SK-N-MC (cell line): ENCODE measurements at regions not wholly inside any gene's neighbourhood (a gene's known extent, or its start where the extent isn't known, plus 50 kb on each side); places are given as distances from the start of the nearest gene placed in this dataset.
"Not testable (repeated sequence)": the region's sequence is repeated elsewhere in the genome, so short reads cannot be mapped to it uniquely, and the experiment has no call there.

Experiments used
- EZH2 ChIP-seq: fragments of 200-600 bp; sonication (generic); IDR thresholded peaks from one replicate; pipeline ENCODE4 v1.6.1; 2017; ENCODE audit warnings: antibody characterized with exemption
- FOXP2 ChIP-seq: optimal IDR thresholded peaks from 2 replicates; pipeline ENCODE3; 2011; ENCODE audit warnings: mild to moderate bottlenecking, moderate library complexity; ENCODE audit not compliant: insufficient read depth; ENCODE audit errors: extremely low read length, control extremely low read depth
- POLR2AphosphoS5 ChIP-seq: IDR thresholded peaks from 2 replicates; pipeline ENCODE4 v1.6.1; 2012; ENCODE audit warnings: mild to moderate bottlenecking, low read depth, low read length, borderline replicate concordance

DNA sequence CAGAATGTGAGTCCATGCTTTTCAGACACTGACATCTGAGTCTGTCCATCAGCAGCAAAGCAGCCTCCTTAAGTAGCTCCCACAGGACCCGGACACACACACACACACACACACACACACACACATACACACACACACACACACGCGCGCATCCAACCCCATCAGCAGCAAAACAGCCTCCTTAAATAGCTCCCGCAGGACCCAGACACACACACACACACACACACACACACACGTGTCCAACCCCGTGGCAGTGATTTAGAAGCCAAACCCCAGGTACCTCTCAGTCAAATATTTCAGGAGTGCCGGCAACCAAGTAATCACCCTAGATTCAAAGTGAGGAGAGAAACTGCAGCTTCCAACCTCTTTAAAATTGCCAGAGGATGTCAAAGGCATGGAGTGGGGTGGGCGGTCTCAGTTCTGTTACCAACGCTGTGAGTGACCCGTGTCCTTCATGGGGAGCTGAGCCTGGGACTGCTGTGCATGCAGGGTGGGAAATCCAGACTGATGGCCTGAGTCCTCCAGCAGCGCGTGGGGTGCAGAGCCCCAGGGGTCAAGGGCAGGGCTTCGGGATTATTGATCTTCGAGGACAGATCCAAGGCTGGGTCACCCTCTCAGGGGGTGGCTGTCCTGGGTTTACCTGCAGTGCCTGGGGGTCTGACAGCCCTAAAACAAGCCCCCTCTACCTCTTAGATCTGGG, 293.5 kb downstream of the ADGRD1 start:
- TF ChIP-seq POLR2AphosphoS5, EZH2, FOXP2: not testable (repeated sequence)
